Thyroid gland (tissue), 4 donors: ENCODE measurements at regions not wholly inside any gene's neighbourhood (a gene's known extent, or its start where the extent isn't known, plus 50 kb on each side); places are given as distances from the start of the nearest gene placed in this dataset.

Experiments used
- POLR2A ChIP-seq, 2 donors: fragments of 450-650 bp; IDR thresholded peaks; one replicate each; pipeline ENCODE4 v1.6.1; 2017; ENCODE audit warnings: antibody characterized with exemption in 2 of 2, mild to moderate bottlenecking in 2 of 2, moderate library complexity in 1 of 2
- TF ChIP-seq, protein P1 (sequence below), 6 experiments: fragments of 200-600 bp in 3 of 6; fragments of 450-650 bp in 3 of 6; sonication (generic) in 3 of 6; IDR thresholded peaks; one replicate each; pipeline ENCODE4 v1.5.1; 2016 to 2019; ENCODE audit warnings: antibody characterized with exemption in 6 of 6, mild to moderate bottlenecking in 2 of 6, inconsistent platforms in 1 of 6, moderate library complexity in 1 of 6

DNA sequence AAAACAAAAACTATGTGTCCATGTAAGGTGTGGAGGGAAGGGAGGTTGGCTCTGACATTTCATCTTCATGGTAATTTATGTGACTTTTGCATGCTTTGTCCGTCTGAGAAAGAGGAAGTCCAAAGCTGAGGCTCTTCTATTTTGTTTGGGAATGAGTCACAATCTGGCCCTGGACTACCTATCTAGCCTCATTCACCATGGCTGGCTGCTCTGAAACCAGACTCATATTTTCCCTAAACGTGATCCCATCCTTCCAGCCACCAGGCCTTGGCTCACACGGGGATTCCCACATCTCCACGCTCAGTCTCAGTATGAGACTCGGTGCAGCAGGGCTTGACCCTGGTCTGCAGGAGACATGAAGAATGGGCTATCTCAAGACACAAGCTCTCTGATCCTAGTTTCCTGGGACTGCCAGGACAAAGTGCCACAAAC is 672.8 kb downstream of the ACTL7B start:
- no peak for TF ChIP-seq POLR2A (IDR thresholded peaks at IDR 0.05)
- TF ChIP-seq, protein P1, sequence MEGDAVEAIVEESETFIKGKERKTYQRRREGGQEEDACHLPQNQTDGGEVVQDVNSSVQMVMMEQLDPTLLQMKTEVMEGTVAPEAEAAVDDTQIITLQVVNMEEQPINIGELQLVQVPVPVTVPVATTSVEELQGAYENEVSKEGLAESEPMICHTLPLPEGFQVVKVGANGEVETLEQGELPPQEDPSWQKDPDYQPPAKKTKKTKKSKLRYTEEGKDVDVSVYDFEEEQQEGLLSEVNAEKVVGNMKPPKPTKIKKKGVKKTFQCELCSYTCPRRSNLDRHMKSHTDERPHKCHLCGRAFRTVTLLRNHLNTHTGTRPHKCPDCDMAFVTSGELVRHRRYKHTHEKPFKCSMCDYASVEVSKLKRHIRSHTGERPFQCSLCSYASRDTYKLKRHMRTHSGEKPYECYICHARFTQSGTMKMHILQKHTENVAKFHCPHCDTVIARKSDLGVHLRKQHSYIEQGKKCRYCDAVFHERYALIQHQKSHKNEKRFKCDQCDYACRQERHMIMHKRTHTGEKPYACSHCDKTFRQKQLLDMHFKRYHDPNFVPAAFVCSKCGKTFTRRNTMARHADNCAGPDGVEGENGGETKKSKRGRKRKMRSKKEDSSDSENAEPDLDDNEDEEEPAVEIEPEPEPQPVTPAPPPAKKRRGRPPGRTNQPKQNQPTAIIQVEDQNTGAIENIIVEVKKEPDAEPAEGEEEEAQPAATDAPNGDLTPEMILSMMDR (IDR thresholded peaks at IDR 0.05): no peak
